ENCODE measurements at regions not wholly inside any gene's neighbourhood (a gene's known extent, or its start where the extent isn't known, plus 50 kb on each side); places are given as distances from the start of the nearest gene placed in this dataset.

GRCh38 chrX:104343428-104344129, 88.8 kb upstream of the ESX1 start (continued):
- no peak for TF ChIP-seq UBTF (CRISPR knock-in tag; IDR thresholded peaks at IDR 0.05)
- TF ChIP-seq KMT2A (CRISPR knock-in tag; IDR thresholded peaks at IDR 0.05) = no peak
- no peak for TF ChIP-seq TCF12 (IDR thresholded peaks at IDR 0.05)
- no peak for TF ChIP-seq TCF12 (CRISPR knock-in tag; IDR thresholded peaks at IDR 0.05)
- no peak for TF ChIP-seq ZNF569 (CRISPR knock-in tag; IDR thresholded peaks at IDR 0.05; ENCODE audit: borderline replicate concordance)
- no peak for TF ChIP-seq ZNF253 (CRISPR knock-in tag; IDR thresholded peaks at IDR 0.05; ENCODE audit: borderline replicate concordance)
- TF ChIP-seq RBM39 (IDR thresholded peaks at IDR 0.05; ENCODE audit: low read depth, low read length, poor library complexity, severe bottlenecking) = no peak
- no peak for TF ChIP-seq CREM (IDR thresholded peaks at IDR 0.05)
- TF ChIP-seq CREM (CRISPR knock-in tag; IDR thresholded peaks at IDR 0.05) = no peak
- peak; percentile 80 for TF ChIP-seq RFX1 (IDR thresholded peaks at IDR 0.05)
- TF ChIP-seq SAP130 (CRISPR knock-in tag; IDR thresholded peaks at IDR 0.05; ENCODE audit: low read depth) = 0 out of 2 replicates have a peak, but pooled peaks have one; percentile 24
- TF ChIP-seq ARID4A (CRISPR knock-in tag; IDR thresholded peaks at IDR 0.05; ENCODE audit: borderline replicate concordance) = no peak
- TF ChIP-seq, protein P1, sequence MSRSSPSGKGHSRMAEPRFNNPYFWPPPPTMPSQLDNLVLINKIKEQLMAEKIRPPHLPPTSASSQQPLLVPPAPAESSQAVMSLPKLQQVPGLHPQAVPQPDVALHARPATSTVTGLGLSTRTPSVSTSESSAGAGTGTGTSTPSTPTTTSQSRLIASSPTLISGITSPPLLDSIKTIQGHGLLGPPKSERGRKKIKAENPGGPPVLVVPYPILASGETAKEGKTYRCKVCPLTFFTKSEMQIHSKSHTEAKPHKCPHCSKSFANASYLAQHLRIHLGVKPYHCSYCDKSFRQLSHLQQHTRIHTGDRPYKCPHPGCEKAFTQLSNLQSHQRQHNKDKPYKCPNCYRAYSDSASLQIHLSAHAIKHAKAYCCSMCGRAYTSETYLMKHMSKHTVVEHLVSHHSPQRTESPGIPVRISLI (CRISPR knock-in tag; IDR thresholded peaks at IDR 0.05; ENCODE audit: borderline replicate concordance) = no peak
- no peak for TF ChIP-seq BATF2 (CRISPR knock-in tag; IDR thresholded peaks at IDR 0.05)
- TF ChIP-seq PATZ1 (CRISPR knock-in tag; IDR thresholded peaks at IDR 0.05) = no peak
